ENCODE measurements at regions not wholly inside any gene's neighbourhood (a gene's known extent, or its start where the extent isn't known, plus 50 kb on each side); places are given as distances from the start of the nearest gene placed in this dataset.

GRCh38 chr18:40049716-40050115 is 1905.3 kb upstream of the PIK3C3 start:
- TF ChIP-seq BHLHE40 (IDR thresholded peaks at IDR 0.05; ENCODE audit: borderline replicate concordance) (no peak), ELF4 (IDR thresholded peaks at IDR 0.05) (no peak), SP1 (IDR thresholded peaks at IDR 0.05) (no peak), HDGF (IDR thresholded peaks at IDR 0.05; ENCODE audit: borderline replicate concordance) (no peak), ARNT (IDR thresholded peaks at IDR 0.05) (no peak), ZNF384 (IDR thresholded peaks at IDR 0.05) (no peak), L3MBTL2 (conservative IDR thresholded peaks at IDR 0.05) (no peak), NFRKB (IDR thresholded peaks at IDR 0.05) (no peak), SUZ12 (IDR thresholded peaks at IDR 0.05) (no peak), PKNOX1 (IDR thresholded peaks at IDR 0.05) (no peak), FOXA1 (IDR thresholded peaks at IDR 0.05) (no peak), FOXM1 (IDR thresholded peaks at IDR 0.05; ENCODE audit: borderline replicate concordance) (no peak)

Measured in HEK293T (cell line).